ENCODE measurements at regions not wholly inside any gene's neighbourhood (a gene's known extent, or its start where the extent isn't known, plus 50 kb on each side); places are given as distances from the start of the nearest gene placed in this dataset.

GRCh38 chr5:77864997-77865396, 88.9 kb upstream of the TBCA start:
- no peak for TF ChIP-seq CTCF (IDR thresholded peaks at IDR 0.05)

DNA sequence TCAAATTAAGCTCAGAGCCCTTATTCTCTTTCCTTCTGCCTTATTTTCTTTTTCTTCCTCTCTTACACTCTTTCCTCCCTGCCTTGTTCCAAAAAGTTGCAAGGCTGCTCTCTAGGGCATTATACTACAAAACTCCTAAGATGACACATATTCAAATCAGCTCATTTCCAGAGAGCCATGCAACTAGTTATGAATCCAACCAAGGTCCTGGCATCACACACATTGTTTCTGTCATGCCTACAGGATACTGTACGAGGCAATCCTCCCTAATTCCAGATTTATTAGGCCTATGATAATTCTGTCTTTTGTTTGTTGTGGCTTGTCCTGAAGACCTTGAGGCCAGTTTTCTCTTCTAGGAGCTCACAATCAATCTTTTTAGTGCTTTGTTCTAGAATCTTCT, 87.0 kb upstream of the TBCA start:
- TF ChIP-seq CTCF (IDR thresholded peaks at IDR 0.05), result no peak

DNA sequence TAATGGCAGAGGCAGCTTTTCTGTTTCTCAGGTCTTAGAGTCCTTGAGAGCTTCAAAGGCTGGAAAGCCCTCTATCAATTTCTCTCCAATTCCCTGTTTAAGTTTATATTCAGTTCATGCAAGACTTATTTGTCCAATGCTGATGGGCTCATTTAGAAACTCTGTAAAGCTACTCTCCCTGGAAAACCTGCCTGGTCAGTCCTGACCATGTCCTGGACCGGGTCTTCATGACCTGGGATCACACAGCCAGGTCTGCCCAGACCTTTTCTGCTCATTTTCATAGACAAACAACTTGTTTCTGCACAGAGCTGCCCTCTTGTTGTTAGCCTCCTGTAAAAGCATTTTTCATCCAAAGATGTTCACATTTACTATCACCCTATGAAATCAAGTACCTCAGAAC, 85.4 kb upstream of the TBCA start:
- TF ChIP-seq CTCF (IDR thresholded peaks at IDR 0.05), result no peak

- no peak for TF ChIP-seq CTCF (IDR thresholded peaks at IDR 0.05)
Observed at GRCh38 chr5:77859306-77859705, 83.2 kb upstream of the TBCA start.

DNA sequence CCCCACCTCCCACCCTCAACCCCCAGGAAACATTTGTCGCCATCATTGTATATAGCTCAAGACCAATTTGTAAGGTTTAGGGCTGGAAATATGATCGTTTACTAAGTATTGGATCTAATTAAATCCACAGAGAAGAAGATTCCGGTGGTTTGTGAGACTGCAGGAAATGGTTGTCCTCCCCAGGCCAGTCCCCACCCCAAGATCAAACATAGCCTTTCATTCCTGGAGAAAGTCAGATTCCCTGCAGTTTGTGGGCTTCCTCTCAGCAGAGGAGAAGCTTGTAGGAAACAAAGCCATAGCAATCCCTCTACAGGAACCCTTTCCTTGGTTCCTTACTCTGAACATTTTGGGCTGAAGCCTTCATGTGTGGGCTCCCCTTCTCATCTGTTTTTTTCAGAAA, 79.2 kb upstream of the TBCA start:
- no peak for TF ChIP-seq CTCF (IDR thresholded peaks at IDR 0.05)

DNA sequence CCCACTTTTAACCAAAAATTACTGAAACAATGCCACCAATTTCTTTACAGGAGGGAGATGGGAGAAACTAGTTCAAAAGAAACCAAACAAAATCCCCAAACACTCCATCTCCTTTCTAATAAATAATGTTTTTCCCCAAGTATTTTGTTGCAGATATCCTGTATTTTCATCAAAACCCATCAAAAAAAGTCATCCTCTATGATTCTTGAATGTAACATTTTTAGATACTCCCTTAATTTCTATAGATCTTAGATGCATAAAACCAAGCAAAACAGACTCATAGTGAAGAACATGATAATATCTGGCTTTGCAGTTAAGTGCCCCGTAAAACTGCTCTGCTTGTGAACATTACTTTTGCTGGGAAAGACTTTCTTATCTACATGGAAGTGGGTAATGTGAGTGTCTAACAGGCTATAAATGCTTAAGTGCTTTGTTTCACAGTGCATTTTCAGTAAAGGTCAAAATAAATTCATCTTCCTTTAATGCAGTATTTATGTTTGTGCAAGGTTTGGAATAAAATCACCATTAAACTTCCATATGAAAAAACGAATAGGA, 77.3 kb upstream of the TBCA start:
- no peak for TF ChIP-seq CTCF (IDR thresholded peaks at IDR 0.05)

GRCh38 chr5:77852514-77853352, 76.6 kb upstream of the TBCA start:
- TF ChIP-seq CTCF (IDR thresholded peaks at IDR 0.05), result no peak

All from LNCAP (cell line).